ENCODE measurements at regions not wholly inside any gene's neighbourhood (a gene's known extent, or its start where the extent isn't known, plus 50 kb on each side); places are given as distances from the start of the nearest gene placed in this dataset.

GRCh38 chr4:18529482-18529881 lies 507.9 kb upstream of the LCORL start:
- TF ChIP-seq CTCF (IDR thresholded peaks at IDR 0.05) (no peak), POLR2AphosphoS5 (IDR thresholded peaks at IDR 0.05) (no peak), EP300 (IDR thresholded peaks at IDR 0.05) (no peak)
